ENCODE measurements at regions not wholly inside any gene's neighbourhood (a gene's known extent, or its start where the extent isn't known, plus 50 kb on each side); places are given as distances from the start of the nearest gene placed in this dataset.

- TF ChIP-seq SMC3 (IDR thresholded peaks at IDR 0.05; ENCODE audit: low read depth, low read length), result no peak
- no peak for TF ChIP-seq CTCF (IDR thresholded peaks at IDR 0.05)
- TF ChIP-seq REST (IDR thresholded peaks at IDR 0.05; ENCODE audit: low read depth, low read length), result no peak
- TF ChIP-seq EP300 (IDR thresholded peaks at IDR 0.05; ENCODE audit: borderline replicate concordance in 1 of 2, low read depth in 1 of 2, low read length in 1 of 2), result no peak
- TF ChIP-seq RAD21 (IDR thresholded peaks at IDR 0.05; ENCODE audit: low read length), result no peak
- TF ChIP-seq MAX (IDR thresholded peaks at IDR 0.05; ENCODE audit: low read depth), result no peak
- no peak for TF ChIP-seq GABPA (IDR thresholded peaks at IDR 0.05; ENCODE audit: low read depth)
Measured at GRCh38 chr6:167211881-167212712, 54.3 kb upstream of the GPR31 start.

Data from SK-N-SH (cell line).